Endodermal cell (in vitro differentiated cells): ENCODE measurements at regions not wholly inside any gene's neighbourhood (a gene's known extent, or its start where the extent isn't known, plus 50 kb on each side); places are given as distances from the start of the nearest gene placed in this dataset.
A peak's percentile ranks its signal among the peaks of the same experiment; 100 is the strongest.

Experiments
- DNase-seq: peaks from one replicate; pipeline ENCODE4 v3.0.0-alpha.2; 2017
- H3K27ac ChIP-seq: 2 replicates; pipeline ENCODE4 v1.5.1; 2013; ENCODE audit warnings: mild to moderate bottlenecking, low read depth, low read length, moderate library complexity
- H3K27me3 ChIP-seq: 2 replicates; pipeline ENCODE4 v1.6.1; 2013; ENCODE audit warnings: mild to moderate bottlenecking, low read length, moderate library complexity; ENCODE audit not compliant: insufficient read depth, control insufficient read depth, poor library complexity, severe bottlenecking
- H3K36me3 ChIP-seq: 2 replicates; pipeline ENCODE4 v1.7.0; 2013; ENCODE audit warnings: mild to moderate bottlenecking, low read length, moderate library complexity; ENCODE audit not compliant: control insufficient read depth, insufficient read depth
- H3K4me1 ChIP-seq: one replicate; pipeline ENCODE4 v1.7.0; 2013; ENCODE audit warnings: low read length; ENCODE audit not compliant: control insufficient read depth, insufficient read depth
- H3K4me3 ChIP-seq: 2 replicates; pipeline ENCODE4 v1.5.1; 2013; ENCODE audit warnings: mild to moderate bottlenecking, low read length, moderate library complexity
- H3K9ac ChIP-seq: 2 replicates; pipeline ENCODE4 v1.6.1; 2013; ENCODE audit warnings: mild to moderate bottlenecking, low read length, moderate library complexity; ENCODE audit not compliant: poor library complexity, severe bottlenecking; ENCODE audit errors: extremely low read depth
- H3K9me3 ChIP-seq: 2 replicates; pipeline ENCODE4 v1.6.1; 2013; ENCODE audit warnings: mild to moderate bottlenecking, low read length, moderate library complexity; ENCODE audit not compliant: control insufficient read depth
- H3K27ac Mint-ChIP-seq: 2 replicates; pipeline ENCODE4 v1.8.0; 2020; ENCODE audit warnings: mixed read lengths
- H3K27me3 Mint-ChIP-seq: 2 replicates; pipeline ENCODE4 v1.8.0; 2021; ENCODE audit warnings: mild to moderate bottlenecking, mixed read lengths; ENCODE audit not compliant: insufficient read depth
- H3K36me3 Mint-ChIP-seq: 2 replicates; pipeline ENCODE4 v1.8.0; 2020; ENCODE audit warnings: low read depth, mixed read lengths
- H3K4me1 Mint-ChIP-seq: 2 replicates; pipeline ENCODE4 v1.8.0; 2020; ENCODE audit warnings: mixed read lengths
- H3K4me3 Mint-ChIP-seq: 2 replicates; pipeline ENCODE4 v1.8.0; 2020; ENCODE audit warnings: mild to moderate bottlenecking, moderate library complexity, mixed read lengths
- H3K9me3 Mint-ChIP-seq: 2 replicates; pipeline ENCODE4 v1.8.0; 2020; ENCODE audit warnings: mild to moderate bottlenecking, mixed read lengths
- WGBS, 2 experiments: methylation state at CpG; one replicate each; pipeline versions ENCODE4 v1.1.5 to v1.1.7; 2013; ENCODE audit warnings: missing lambda C conversion rate in 2 of 2, mixed read lengths in 1 of 2; ENCODE audit not compliant: insufficient coverage in 1 of 2, insufficient read length in 1 of 2; 5-methylcytosine and 5-hydroxymethylcytosine counted together
- TF ChIP-seq, protein P1 (sequence below): fragments of 200-600 bp; sonication (generic); conservative IDR thresholded peaks from 2 replicates; pipeline ENCODE4 v1.5.0; 2021; ENCODE audit warnings: antibody characterized with exemption, mild to moderate bottlenecking

DNA sequence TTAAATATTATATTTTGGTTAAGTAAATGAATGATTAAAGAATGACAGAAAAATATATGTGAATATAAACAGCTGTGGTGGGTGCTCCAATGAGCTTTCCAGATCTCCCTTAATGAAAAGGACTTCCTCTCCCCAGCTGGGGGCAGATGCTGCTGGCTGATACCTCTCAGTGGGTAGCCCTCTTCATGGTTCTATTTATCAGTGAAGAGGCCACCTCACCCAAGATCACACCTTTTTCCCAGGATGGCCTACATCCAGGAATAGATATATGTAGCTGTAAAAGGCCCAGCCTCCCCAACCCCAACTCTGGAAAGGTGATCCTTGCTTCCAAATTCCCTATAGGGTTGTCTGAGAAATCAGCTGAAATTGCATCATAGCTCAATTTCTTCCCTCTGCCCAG, 135.2 kb upstream of the ACVR2A start:
- no peak overlapping the region for H3K27ac Mint-ChIP-seq
- H3K9me3 Mint-ChIP-seq, result no peaks in the 10 kb centered on the region
- H3K9me3 ChIP-seq, result no peaks in the 10 kb centered on the region
- peaks cover 3% of the 10 kb centered on the region for H3K27me3 Mint-ChIP-seq
- no peak overlapping the region for H3K4me3 ChIP-seq
- no peak overlapping the region for H3K27ac ChIP-seq
- TF ChIP-seq, protein P1, sequence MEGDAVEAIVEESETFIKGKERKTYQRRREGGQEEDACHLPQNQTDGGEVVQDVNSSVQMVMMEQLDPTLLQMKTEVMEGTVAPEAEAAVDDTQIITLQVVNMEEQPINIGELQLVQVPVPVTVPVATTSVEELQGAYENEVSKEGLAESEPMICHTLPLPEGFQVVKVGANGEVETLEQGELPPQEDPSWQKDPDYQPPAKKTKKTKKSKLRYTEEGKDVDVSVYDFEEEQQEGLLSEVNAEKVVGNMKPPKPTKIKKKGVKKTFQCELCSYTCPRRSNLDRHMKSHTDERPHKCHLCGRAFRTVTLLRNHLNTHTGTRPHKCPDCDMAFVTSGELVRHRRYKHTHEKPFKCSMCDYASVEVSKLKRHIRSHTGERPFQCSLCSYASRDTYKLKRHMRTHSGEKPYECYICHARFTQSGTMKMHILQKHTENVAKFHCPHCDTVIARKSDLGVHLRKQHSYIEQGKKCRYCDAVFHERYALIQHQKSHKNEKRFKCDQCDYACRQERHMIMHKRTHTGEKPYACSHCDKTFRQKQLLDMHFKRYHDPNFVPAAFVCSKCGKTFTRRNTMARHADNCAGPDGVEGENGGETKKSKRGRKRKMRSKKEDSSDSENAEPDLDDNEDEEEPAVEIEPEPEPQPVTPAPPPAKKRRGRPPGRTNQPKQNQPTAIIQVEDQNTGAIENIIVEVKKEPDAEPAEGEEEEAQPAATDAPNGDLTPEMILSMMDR, result no peak
- H3K27me3 ChIP-seq, result no peaks in the 10 kb centered on the region
- H3K36me3 ChIP-seq, result no peaks in the 10 kb centered on the region
- H3K4me1 ChIP-seq, result peaks cover 8% of the 10 kb centered on the region
- peaks cover 35% of the 10 kb centered on the region for H3K4me1 Mint-ChIP-seq
- peak; percentile 58 for DNase-seq
- no peaks in the 10 kb centered on the region for H3K36me3 Mint-ChIP-seq
- H3K4me3 Mint-ChIP-seq, result no peak overlapping the region
- no peak overlapping the region for H3K9ac ChIP-seq

DNA sequence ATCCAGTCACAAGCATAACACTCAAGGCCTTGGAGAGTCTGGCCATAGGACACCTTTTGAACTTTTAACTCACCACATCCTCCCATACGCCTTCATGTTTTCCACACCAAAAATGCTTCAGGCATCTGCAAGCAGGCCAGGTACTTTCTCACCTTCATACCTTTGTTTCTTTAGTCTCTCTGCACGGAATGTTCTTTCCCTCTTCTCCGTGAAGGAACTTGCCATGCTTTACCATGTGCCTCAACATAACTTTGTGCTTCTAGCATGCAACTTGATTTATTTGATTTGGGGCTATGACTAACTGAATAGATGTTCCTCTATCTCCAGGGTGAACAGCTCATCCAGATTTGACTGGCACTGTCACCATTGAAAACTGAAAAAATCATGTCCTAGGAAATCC, 141.7 kb upstream of the ACVR2A start:
- Mint-ChIP-seq H3K27ac (no peak overlapping the region), H3K36me3 (no peaks in the 10 kb centered on the region), H3K4me1 (peaks cover 31% of the 10 kb centered on the region), H3K9me3 (no peaks in the 10 kb centered on the region), H3K27me3 (peaks cover 16% of the 10 kb centered on the region), H3K4me3 (no peak overlapping the region)
- 75 to 78% methylated on average over 3 of the region's 3 CpGs for WGBS, 2 experiments
- DNase-seq, result no peak
- Histone ChIP-seq H3K4me1 (no peaks in the 10 kb centered on the region), H3K9me3 (peaks cover 15% of the 10 kb centered on the region), H3K36me3 (no peaks in the 10 kb centered on the region), H3K4me3 (no peak overlapping the region), H3K27me3 (peaks cover 5% of the 10 kb centered on the region), H3K9ac (no peak overlapping the region), H3K27ac (no peak overlapping the region)
- TF ChIP-seq, protein P1, result no peak

DNA sequence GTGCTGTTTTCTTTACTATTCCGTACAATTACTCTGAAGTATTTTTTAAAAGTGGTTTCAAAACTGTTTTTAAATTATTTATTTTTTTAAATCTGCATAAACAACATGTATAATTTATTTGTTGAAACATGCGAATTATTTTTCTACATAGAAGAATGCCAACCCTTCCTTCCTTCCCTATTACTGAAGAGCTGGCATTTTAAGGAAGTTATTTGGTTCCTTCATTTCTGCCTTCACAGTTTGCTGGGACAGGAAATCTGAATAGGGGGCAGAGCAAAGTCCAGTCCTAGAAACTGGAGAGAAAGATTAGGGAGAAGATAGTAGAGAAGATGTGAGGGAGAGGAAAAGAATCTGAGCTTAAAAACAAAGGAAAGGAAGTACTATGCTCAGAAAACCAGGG, 146.7 kb upstream of the ACVR2A start:
- WGBS, 2 experiments, result 86% methylated on average over 1 of the region's 2 CpGs; no CpG with 5 or more reads in 1 of the 2 experiments
- Mint-ChIP-seq H3K27me3 (peaks cover 7% of the 10 kb centered on the region), H3K9me3 (no peaks in the 10 kb centered on the region), H3K36me3 (no peaks in the 10 kb centered on the region), H3K4me3 (no peak overlapping the region), H3K4me1 (peaks cover 28% of the 10 kb centered on the region), H3K27ac (no peak overlapping the region)
- TF ChIP-seq, protein P1, result no peak
- H3K4me1 ChIP-seq, result peaks cover 4% of the 10 kb centered on the region
- peaks cover 15% of the 10 kb centered on the region for H3K9me3 ChIP-seq
- H3K27me3 ChIP-seq, result no peaks in the 10 kb centered on the region
- no peak overlapping the region for H3K27ac ChIP-seq
- H3K9ac ChIP-seq, result no peak overlapping the region
- no peak overlapping the region for H3K4me3 ChIP-seq
- H3K36me3 ChIP-seq, result no peaks in the 10 kb centered on the region
- DNase-seq, result no peak
